SK-N-SH treated with all-trans-retinoic acid at 6 μM for 48 hours (cell line): ENCODE measurements at regions not wholly inside any gene's neighbourhood (a gene's known extent, or its start where the extent isn't known, plus 50 kb on each side); places are given as distances from the start of the nearest gene placed in this dataset.

ENCODE experiments used
- ATAC-seq: fragments of 200-7000 bp; cut with Tn5 transposase; 3 replicates; pipeline ENCODE4 v1.9.1; 2020; ENCODE audit warnings: mild to moderate bottlenecking, moderate library complexity
- BACH2 ChIP-seq: fragments of 250-450 bp; sonication (Bioruptor Pico); IDR thresholded peaks from 2 replicates; pipeline ENCODE4 v1.9.0; 2021; ENCODE audit warnings: mild to moderate bottlenecking, borderline replicate concordance
- CSDC2 ChIP-seq: fragments of 250-450 bp; sonication (Bioruptor Pico); IDR thresholded peaks from 2 replicates; pipeline ENCODE4 v1.5.0; 2020; ENCODE audit warnings: mild to moderate bottlenecking, moderate library complexity
- ESRRG ChIP-seq: fragments of 250-450 bp; sonication (Bioruptor Pico); IDR thresholded peaks from 2 replicates; pipeline ENCODE4 v1.6.1; 2021; ENCODE audit warnings: mild to moderate bottlenecking
- OSR1 ChIP-seq: fragments of 250-450 bp; sonication (Bioruptor Pico); IDR thresholded peaks from 2 replicates; pipeline ENCODE4 v1.8.0; 2022; ENCODE audit warnings: moderate library complexity, mild to moderate bottlenecking, inconsistent platforms
- PPARA ChIP-seq: fragments of 250-450 bp; sonication (Bioruptor Pico); IDR thresholded peaks from 2 replicates; pipeline ENCODE4 v1.5.0; 2020; ENCODE audit warnings: mild to moderate bottlenecking, borderline replicate concordance
- RARB ChIP-seq: fragments of 250-450 bp; sonication (Bioruptor Pico); IDR thresholded peaks from 2 replicates; pipeline ENCODE4 v1.8.0; 2021; ENCODE audit warnings: mild to moderate bottlenecking, moderate library complexity
- SNAI2 ChIP-seq: fragments of 250-450 bp; sonication (Bioruptor Pico); IDR thresholded peaks from 2 replicates; pipeline ENCODE4 v1.5.0; 2020; ENCODE audit warnings: mild to moderate bottlenecking, moderate library complexity
- TCF4 ChIP-seq: fragments of 250-450 bp; sonication (Bioruptor Pico); IDR thresholded peaks from 2 replicates; pipeline ENCODE4 v1.8.0; 2021; ENCODE audit warnings: mild to moderate bottlenecking, moderate library complexity, borderline replicate concordance
- TOX ChIP-seq: fragments of 250-450 bp; sonication (Bioruptor Pico); IDR thresholded peaks from 2 replicates; pipeline ENCODE4 v1.8.0; 2021; ENCODE audit warnings: mild to moderate bottlenecking, moderate library complexity, borderline replicate concordance
- ZC3H10 ChIP-seq: fragments of 250-450 bp; sonication (Bioruptor Pico); IDR thresholded peaks from 2 replicates; pipeline ENCODE4 v1.5.1; 2021; ENCODE audit warnings: mild to moderate bottlenecking, moderate library complexity
- ZFP3 ChIP-seq: fragments of 250-450 bp; sonication (Bioruptor Pico); IDR thresholded peaks from 2 replicates; pipeline ENCODE4 v1.5.0; 2020; ENCODE audit warnings: mild to moderate bottlenecking, moderate library complexity
- ZFP30 ChIP-seq: fragments of 450-650 bp; formaldehyde crosslinking; IDR thresholded peaks from 2 replicates; pipeline ENCODE4 v1.5.0; 2022; ENCODE audit warnings: mild to moderate bottlenecking, moderate library complexity
- ZNF565 ChIP-seq: fragments of 450-650 bp; formaldehyde crosslinking; conservative IDR thresholded peaks from 2 replicates; pipeline ENCODE4 v1.5.0; 2020; ENCODE audit warnings: low read depth, mild to moderate bottlenecking, moderate library complexity
- ZNF70 ChIP-seq: fragments of 450-650 bp; formaldehyde crosslinking; IDR thresholded peaks from 2 replicates; pipeline ENCODE4 v1.5.0; 2020; ENCODE audit warnings: mild to moderate bottlenecking, moderate library complexity
- ZNF8 ChIP-seq: fragments of 450-650 bp; formaldehyde crosslinking; IDR thresholded peaks from 2 replicates; pipeline ENCODE4 v1.5.0; 2020; ENCODE audit warnings: mild to moderate bottlenecking, moderate library complexity
- TF ChIP-seq, protein P1 (sequence below): fragments of 250-450 bp; sonication (Bioruptor Pico); IDR thresholded peaks from 2 replicates; pipeline ENCODE4 v1.5.0; 2020; ENCODE audit warnings: mild to moderate bottlenecking, moderate library complexity
- TF ChIP-seq, protein P2 (sequence below): fragments of 250-450 bp; sonication (Bioruptor Pico); IDR thresholded peaks from 2 replicates; pipeline ENCODE4 v1.8.0; 2021; ENCODE audit warnings: low read depth, mild to moderate bottlenecking, moderate library complexity, borderline replicate concordance
- TF ChIP-seq, protein P3 (sequence below): fragments of 250-450 bp; sonication (Bioruptor Pico); IDR thresholded peaks from 2 replicates; pipeline ENCODE4 v1.5.1; 2020; ENCODE audit warnings: low read depth, mild to moderate bottlenecking, moderate library complexity
- TF ChIP-seq, protein P4 (sequence below): fragments of 250-450 bp; sonication (Bioruptor Pico); IDR thresholded peaks from 2 replicates; pipeline ENCODE4 v1.5.1; 2021; ENCODE audit warnings: mild to moderate bottlenecking, moderate library complexity

DNA sequence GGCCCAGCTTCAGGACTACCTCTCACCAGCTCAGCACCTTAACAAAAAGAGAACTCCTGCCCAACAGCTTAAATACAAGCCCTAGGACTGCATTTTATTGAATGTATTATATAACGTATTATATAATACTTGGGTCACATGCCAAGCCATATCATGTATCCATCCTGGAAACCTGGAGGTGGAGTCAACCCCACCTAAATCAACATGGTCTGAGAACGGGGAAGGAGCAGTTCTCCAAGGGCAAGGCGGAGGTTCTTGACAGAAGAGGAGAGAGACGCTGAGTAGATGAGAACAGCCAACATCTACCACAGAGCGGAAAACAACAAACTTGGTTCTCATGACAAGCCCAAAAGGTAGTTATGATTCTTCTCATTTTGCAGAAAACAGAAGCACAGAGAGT is 163.4 kb downstream of the FGF18 start:
- no peak for ATAC-seq
- no peak for TF ChIP-seq ESRRG
- TF ChIP-seq TOX: no peak
- TF ChIP-seq OSR1 (CRISPR knock-in tag): no peak
- no peak for TF ChIP-seq TCF4 (CRISPR knock-in tag)
- no peak for TF ChIP-seq ZNF8
- no peak for TF ChIP-seq BACH2 (CRISPR knock-in tag)
- TF ChIP-seq, protein P1, sequence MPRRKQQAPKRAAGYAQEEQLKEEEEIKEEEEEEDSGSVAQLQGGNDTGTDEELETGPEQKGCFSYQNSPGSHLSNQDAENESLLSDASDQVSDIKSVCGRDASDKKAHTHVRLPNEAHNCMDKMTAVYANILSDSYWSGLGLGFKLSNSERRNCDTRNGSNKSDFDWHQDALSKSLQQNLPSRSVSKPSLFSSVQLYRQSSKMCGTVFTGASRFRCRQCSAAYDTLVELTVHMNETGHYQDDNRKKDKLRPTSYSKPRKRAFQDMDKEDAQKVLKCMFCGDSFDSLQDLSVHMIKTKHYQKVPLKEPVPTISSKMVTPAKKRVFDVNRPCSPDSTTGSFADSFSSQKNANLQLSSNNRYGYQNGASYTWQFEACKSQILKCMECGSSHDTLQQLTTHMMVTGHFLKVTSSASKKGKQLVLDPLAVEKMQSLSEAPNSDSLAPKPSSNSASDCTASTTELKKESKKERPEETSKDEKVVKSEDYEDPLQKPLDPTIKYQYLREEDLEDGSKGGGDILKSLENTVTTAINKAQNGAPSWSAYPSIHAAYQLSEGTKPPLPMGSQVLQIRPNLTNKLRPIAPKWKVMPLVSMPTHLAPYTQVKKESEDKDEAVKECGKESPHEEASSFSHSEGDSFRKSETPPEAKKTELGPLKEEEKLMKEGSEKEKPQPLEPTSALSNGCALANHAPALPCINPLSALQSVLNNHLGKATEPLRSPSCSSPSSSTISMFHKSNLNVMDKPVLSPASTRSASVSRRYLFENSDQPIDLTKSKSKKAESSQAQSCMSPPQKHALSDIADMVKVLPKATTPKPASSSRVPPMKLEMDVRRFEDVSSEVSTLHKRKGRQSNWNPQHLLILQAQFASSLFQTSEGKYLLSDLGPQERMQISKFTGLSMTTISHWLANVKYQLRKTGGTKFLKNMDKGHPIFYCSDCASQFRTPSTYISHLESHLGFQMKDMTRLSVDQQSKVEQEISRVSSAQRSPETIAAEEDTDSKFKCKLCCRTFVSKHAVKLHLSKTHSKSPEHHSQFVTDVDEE (CRISPR knock-in tag): no peak
- no peak for TF ChIP-seq ZC3H10
- TF ChIP-seq SNAI2 (CRISPR knock-in tag): no peak
- TF ChIP-seq, protein P2, sequence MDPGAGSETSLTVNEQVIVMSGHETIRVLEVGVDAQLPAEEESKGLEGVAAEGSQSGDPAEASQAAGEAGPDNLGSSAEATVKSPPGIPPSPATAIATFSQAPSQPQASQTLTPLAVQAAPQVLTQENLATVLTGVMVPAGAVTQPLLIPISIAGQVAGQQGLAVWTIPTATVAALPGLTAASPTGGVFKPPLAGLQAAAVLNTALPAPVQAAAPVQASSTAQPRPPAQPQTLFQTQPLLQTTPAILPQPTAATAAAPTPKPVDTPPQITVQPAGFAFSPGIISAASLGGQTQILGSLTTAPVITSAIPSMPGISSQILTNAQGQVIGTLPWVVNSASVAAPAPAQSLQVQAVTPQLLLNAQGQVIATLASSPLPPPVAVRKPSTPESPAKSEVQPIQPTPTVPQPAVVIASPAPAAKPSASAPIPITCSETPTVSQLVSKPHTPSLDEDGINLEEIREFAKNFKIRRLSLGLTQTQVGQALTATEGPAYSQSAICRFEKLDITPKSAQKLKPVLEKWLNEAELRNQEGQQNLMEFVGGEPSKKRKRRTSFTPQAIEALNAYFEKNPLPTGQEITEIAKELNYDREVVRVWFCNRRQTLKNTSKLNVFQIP (CRISPR knock-in tag): no peak
- TF ChIP-seq CSDC2 (CRISPR knock-in tag): no peak
- TF ChIP-seq ZNF565: no peak
- TF ChIP-seq, protein P3, sequence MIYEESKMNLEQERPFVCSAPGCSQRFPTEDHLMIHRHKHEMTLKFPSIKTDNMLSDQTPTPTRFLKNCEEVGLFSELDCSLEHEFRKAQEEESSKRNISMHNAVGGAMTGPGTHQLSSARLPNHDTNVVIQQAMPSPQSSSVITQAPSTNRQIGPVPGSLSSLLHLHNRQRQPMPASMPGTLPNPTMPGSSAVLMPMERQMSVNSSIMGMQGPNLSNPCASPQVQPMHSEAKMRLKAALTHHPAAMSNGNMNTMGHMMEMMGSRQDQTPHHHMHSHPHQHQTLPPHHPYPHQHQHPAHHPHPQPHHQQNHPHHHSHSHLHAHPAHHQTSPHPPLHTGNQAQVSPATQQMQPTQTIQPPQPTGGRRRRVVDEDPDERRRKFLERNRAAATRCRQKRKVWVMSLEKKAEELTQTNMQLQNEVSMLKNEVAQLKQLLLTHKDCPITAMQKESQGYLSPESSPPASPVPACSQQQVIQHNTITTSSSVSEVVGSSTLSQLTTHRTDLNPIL (CRISPR knock-in tag): no peak
- no peak for TF ChIP-seq ZFP30 (CRISPR knock-in tag)
- no peak for TF ChIP-seq ZFP3 (CRISPR knock-in tag)
- TF ChIP-seq, protein P4, sequence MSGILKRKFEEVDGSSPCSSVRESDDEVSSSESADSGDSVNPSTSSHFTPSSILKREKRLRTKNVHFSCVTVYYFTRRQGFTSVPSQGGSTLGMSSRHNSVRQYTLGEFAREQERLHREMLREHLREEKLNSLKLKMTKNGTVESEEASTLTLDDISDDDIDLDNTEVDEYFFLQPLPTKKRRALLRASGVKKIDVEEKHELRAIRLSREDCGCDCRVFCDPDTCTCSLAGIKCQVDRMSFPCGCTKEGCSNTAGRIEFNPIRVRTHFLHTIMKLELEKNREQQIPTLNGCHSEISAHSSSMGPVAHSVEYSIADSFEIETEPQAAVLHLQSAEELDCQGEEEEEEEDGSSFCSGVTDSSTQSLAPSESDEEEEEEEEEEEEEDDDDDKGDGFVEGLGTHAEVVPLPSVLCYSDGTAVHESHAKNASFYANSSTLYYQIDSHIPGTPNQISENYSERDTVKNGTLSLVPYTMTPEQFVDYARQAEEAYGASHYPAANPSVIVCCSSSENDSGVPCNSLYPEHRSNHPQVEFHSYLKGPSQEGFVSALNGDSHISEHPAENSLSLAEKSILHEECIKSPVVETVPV: no peak
- no peak for TF ChIP-seq PPARA (CRISPR knock-in tag)

DNA sequence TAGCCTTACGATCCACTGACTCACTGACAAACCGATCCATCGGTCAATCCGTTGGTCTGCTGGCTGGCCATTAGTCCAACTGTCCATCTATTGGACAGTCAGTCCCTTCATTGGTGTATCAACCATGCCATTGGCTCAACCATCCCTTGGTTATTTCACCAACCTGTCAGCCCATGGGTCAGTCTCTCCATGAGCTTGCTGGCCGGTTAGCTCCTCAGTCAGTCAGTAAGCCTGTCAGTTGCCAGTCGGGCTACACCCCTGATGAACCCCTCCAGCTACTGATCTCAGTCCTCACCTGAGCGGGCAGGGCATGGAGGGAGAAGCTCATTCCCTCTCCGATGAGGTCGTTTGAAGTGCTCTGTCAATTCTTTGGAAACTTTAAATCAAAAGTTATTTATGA is 166.5 kb downstream of the FGF18 start:
- TF ChIP-seq ZNF70 (no peak), ESRRG (no peak), OSR1 (CRISPR knock-in tag) (no peak), RARB (no peak), CSDC2 (CRISPR knock-in tag) (no peak), TOX (no peak), ZFP30 (CRISPR knock-in tag) (no peak), SNAI2 (CRISPR knock-in tag) (no peak)
- TF ChIP-seq, protein P2 (CRISPR knock-in tag): no peak
- TF ChIP-seq, protein P1 (CRISPR knock-in tag): no peak
- TF ChIP-seq, protein P3 (CRISPR knock-in tag): no peak
- TF ChIP-seq, all 23 proteins: peak for 0
- no peak for ATAC-seq
